NB4 (cell line): ENCODE measurements at regions not wholly inside any gene's neighbourhood (a gene's known extent, or its start where the extent isn't known, plus 50 kb on each side); places are given as distances from the start of the nearest gene placed in this dataset.

Experiments used
- CTCF ChIP-seq: IDR thresholded peaks from one replicate; pipeline ENCODE4 v1.5.1; 2012; ENCODE audit warnings: low read depth, low read length
- MAX ChIP-seq: IDR thresholded peaks from 2 replicates; pipeline ENCODE4 v1.6.1; 2011; ENCODE audit warnings: low read depth, low read length
- POLR2A ChIP-seq: IDR thresholded peaks from 2 replicates; pipeline ENCODE4 v1.6.1; 2011; ENCODE audit warnings: mild to moderate bottlenecking; ENCODE audit not compliant: insufficient read length; ENCODE audit errors: extremely low read depth

DNA sequence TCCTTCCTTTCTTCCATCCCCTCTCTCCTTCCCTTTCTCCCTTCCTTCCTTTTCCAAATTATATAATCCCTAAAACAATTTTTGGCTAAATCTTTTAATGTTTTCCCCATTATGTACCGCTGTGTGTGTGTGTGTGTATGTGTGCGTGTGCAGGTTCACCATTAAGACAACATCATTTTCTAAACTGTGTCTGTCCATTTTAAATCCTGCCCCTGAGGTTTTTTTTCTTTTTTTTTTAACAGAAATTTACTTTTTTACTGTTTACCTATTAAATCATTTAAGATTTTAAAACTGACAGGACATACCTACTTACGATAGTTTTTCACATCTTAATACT is 366.3 kb upstream of the EPHA7 start:
- TF ChIP-seq CTCF (no peak), POLR2A (no peak), MAX (no peak)
